ENCODE measurements at regions not wholly inside any gene's neighbourhood (a gene's known extent, or its start where the extent isn't known, plus 50 kb on each side); places are given as distances from the start of the nearest gene placed in this dataset.

GRCh38 chr7:46123-46829, 146.1 kb upstream of the FAM20C start:
- no peak for DNase-seq (ENCODE audit: low spot score)
- no peak overlapping the region for H3K4me3 Mint-ChIP-seq

More at GRCh38 chr7:46123-46829, 146.1 kb upstream of the FAM20C start:
- H3F3A ChIP-seq (replicated peaks; ENCODE audit: low read depth), result no peaks in the 10 kb centered on the region
- no peak overlapping the region for H3K27ac ChIP-seq (ENCODE audit: low read depth)
- no peaks in the 10 kb centered on the region for H3K27me3 ChIP-seq (ENCODE audit: insufficient read depth)
- H3K4me3 ChIP-seq, result no peak overlapping the region
- TF ChIP-seq POLR2AphosphoS5 (IDR thresholded peaks at IDR 0.05; ENCODE audit: low read depth) (no peak), CREB1 (CRISPR knock-in tag; IDR thresholded peaks at IDR 0.05; ENCODE audit: low read depth) (no peak), ZNF114 (CRISPR knock-in tag; IDR thresholded peaks at IDR 0.05) (no peak), CTCF (conservative IDR thresholded peaks at IDR 0.05; ENCODE audit: low read depth in 2 of 2) (no peak), ZNF462 (CRISPR knock-in tag; IDR thresholded peaks at IDR 0.05) (no peak), JUNB (IDR thresholded peaks at IDR 0.05; ENCODE audit: unreplicated experiment) (no peak), STAT1 (IDR thresholded peaks at IDR 0.05; ENCODE audit: unreplicated experiment) (no peak), ZNF331 (CRISPR knock-in tag; IDR thresholded peaks at IDR 0.05; ENCODE audit: low read depth) (no peak)
- Mint-ChIP-seq H3K9me3 (no peaks in the 10 kb centered on the region), H3K4me1 (peaks cover 2% of the 10 kb centered on the region; the same call in 1 of the 3 replicates), H3K36me3 (ENCODE audit: low read depth) (no peaks in the 10 kb centered on the region; the same call in 2 of the 3 replicates), H3K27me3 (ENCODE audit: insufficient read depth, low read depth, poor library complexity) (peaks cover 3% of the 10 kb centered on the region), H3K27ac (no peak overlapping the region)
- H3K36me3 ChIP-seq (ENCODE audit: insufficient read depth), result no peaks in the 10 kb centered on the region
- H3K79me2 ChIP-seq (replicated peaks; ENCODE audit: insufficient read depth), result no peaks in the 10 kb centered on the region
- no peak for ATAC-seq
- H3K4me2 ChIP-seq, result no peak overlapping the region
- no peaks in the 10 kb centered on the region for H4K20me1 ChIP-seq (replicated peaks; ENCODE audit: insufficient read depth)
- H3K9me2 ChIP-seq (ENCODE audit: insufficient read depth), result no peaks in the 10 kb centered on the region
- H3K4me1 ChIP-seq (ENCODE audit: insufficient read depth), result no peaks in the 10 kb centered on the region
- H2AFZ ChIP-seq, result no peak overlapping the region

Measured in GM23338 (cell line).